Stimulated activated CD8-positive, alpha-beta memory T cell treated with anti-CD3 and anti-CD28 coated beads, Interleukin-2, amount 100 ng/mL, for 1 hour (primary cell): ENCODE measurements at regions not wholly inside any gene's neighbourhood (a gene's known extent, or its start where the extent isn't known, plus 50 kb on each side); places are given as distances from the start of the nearest gene placed in this dataset.
"Not testable (repeated sequence)": the region's sequence is repeated elsewhere in the genome, so short reads cannot be mapped to it uniquely, and the experiment has no call there.

Experiments used
- DNase-seq, 2 donors: peaks; one replicate each; pipeline ENCODE4 v3.0.0-alpha.2; 2020; ENCODE audit warnings: low read depth in 2 of 2

DNA sequence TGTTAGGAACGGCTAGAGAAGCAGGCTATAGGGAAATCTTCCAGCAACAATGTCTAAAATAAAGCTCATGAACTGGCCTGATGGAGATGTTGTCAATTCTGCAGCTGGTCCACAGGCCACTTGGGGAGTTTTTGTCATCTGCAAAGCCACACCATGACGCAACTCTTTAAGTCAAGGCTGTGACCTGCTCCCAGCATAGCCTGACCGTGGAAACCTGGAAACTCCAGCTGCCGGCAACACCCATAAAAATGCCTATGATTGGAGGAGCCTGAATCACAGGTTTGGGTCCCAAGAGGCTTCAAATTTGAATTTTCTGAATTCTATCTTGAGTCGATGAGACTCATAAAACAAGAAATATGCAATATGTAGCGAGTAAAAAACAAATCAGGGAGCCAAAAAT is 969.2 kb upstream of the PRKX start:
- no peak for DNase-seq

DNA sequence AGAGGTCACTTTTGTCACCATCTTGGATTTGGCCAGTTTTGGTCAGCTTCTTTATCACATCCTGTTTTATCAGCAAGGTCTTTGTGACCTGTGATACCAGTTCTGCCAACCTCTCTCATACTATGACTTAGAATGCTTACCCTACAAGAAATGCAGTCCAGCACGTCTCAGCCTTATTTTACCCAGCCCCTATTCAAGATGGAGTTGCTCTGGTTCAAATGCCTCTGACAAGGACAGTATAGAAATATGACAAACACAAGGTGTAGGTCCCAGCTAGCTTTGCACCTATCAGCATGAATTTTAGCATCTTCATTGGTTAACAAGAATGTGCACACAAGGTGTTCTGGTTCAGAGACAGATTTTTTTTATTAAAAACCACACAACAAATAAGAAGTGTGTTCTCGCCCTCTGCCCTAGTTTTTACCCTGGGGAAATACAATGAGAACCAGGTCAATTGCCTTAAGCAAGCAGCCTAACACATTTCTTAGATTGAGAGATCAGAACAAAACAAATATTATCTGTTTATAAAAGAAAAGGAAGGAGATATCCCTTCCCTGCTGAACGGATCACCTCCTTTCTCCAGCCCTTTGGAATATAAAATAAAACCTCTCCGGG is 962.3 kb upstream of the PRKX start:
- DNase-seq = no peak

DNA sequence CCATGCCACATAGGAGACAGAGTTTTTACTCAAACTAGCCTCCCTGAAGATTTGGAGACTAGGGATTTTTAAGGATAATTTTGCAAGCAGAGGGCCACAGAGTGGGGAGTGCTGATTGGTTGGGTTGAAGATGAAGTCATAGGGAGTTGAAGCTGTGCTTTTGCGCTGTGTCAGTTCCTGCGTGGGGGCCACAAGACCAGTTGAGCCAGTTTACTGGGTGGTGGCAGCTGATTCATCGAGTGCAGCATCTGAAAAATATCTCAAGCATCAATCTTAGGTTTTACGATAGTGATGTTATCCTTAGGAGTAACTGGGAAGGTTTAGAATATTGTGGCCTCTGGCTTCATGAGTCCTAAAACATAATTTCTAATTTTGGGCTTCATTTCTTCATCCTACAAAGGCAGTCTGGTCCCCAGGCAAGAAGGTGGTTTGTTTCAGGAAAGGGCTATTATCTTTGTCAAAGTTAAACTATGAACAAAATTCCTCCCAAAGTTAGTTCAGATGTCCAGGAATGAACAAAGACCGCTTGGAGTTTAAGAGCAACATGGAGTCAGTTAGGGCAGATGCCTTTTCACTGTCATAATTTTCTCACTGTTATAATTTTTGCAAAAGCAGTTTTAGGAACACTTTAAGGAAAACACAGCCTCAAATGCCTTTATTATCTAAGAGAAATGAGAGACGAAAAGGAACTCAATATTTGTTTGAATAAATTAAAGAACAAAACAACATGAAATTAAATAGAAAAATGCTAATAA is 960.8 kb upstream of the PRKX start:
- no peak for DNase-seq

DNA sequence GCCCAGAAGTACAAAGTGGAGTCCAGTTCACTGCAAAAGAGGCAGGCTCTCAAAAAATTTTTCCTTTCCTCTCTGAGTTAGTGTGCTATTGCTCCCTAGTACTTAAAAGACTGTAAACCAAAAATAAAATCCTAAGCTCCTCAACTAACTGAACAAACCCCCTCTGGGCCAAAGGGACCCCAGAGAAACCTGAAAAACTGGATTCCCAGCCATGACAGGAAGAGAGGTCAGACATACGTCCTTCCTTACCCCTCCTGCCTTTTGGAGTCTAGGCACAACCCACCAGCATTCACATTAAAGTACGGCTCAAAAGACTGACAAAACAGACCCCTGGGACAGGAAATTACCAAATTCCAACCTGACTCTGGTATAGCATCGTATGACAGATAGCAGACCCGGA is 957.9 kb upstream of the PRKX start:
- no peak for DNase-seq

DNA sequence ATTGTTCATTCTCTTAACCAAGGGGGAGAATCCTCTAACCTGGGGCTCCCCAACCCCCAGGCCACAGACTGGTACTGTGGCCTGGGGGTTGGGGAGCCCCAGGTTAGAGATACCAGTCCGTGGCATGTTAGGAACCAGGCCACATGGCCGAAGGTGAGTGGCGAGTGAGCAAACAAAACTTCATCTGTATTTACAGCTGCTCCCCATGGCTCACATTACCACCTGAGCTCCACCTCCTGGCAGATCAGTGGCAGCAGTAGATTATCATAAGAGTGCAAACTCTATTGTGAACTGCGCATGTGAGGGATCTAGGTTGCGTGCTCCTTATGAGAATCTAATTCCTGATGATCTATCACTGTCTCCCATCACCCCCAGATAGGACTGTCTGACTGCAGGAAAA is 957.2 kb upstream of the PRKX start:
- DNase-seq = no peak

DNA sequence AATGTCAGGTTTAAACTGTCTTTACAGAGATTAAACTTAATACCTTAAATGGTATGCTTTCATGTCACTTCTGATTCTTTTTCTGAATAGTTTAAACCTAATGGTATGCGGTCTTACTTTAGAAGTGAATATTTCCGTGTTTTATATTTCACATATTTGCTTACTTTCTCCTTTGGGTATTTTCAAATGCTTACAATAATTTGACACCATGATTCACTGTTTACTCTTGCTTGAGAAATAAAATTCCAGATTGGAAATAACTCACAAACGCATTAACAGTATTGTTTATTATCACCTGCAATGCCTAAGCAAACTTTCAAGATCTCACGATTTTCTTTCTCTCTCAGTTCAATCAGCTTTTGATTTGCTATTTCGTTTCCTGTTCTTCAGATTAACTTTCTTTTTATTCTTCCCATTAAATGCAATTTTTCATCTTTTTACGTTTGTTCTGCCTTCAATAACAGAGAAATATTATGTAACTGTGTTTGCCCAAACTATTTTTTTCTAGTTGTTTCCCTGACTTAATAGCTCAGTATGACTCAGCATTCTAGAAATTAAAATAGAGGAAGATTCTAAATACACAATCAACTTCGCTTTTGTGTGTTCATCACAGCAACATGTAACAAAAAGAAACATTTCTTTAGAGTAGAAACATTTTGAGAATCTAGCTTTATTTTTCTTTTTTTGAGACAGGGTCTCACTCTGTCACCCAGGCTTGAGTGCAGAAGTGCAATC is 955.5 kb upstream of the PRKX start:
- no peak for DNase-seq

DNA sequence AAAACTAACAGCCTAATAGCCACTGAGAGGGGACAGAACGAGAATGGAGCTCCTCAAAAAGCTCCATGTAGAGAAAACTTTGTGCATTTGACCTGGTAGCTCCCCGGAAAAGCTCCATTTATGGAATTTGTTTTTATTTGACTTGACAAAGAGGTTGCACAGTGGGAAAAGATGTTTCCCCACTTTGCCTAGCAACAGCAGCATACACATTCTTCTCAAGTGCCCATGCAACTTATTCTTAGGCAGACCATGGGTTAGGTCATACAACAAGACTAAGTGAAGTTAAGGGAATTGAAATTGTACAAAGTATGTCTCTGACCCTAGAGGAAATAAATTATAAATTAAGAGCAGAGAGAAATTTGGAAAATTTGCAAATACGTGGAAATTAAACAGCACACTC is 949.6 kb upstream of the PRKX start:
- DNase-seq = no peak

DNA sequence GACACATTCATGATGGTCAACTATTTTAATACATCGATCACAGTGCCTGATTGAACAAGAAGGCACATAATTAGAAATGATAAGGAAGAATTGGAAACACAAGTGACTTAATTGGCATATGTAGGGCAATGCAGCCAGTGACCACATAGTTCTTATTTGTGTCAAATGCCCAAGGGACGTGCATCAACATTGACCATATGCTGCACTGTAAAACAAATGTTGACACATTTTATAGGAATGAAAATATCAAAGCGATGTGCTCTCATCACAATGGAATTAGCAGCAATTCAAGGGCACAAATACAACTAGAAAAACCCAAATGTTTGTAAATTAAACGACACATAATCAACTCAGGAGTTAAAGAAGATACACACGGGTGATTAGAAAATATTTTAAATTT is 948.3 kb upstream of the PRKX start:
- DNase-seq = no peak

DNA sequence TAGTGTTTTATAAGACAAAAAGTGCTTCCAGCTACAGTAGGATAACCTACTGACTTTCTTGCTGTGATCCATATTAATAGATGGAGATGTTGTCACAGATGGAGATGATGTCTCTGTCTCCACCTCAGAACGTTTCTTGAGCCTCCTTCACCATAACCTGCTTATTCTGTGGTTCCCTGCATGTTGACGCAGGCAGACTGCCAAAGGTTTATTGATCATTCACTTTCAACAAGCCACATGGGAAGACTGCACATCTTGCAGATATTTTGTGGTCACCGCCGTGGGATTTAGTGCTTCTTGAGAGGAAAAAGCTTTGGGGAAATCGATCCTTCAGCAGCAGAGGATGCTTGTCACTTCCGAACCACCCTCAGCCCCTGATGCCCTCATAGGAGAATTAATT is 943.0 kb upstream of the PRKX start:
- no peak for DNase-seq

DNA sequence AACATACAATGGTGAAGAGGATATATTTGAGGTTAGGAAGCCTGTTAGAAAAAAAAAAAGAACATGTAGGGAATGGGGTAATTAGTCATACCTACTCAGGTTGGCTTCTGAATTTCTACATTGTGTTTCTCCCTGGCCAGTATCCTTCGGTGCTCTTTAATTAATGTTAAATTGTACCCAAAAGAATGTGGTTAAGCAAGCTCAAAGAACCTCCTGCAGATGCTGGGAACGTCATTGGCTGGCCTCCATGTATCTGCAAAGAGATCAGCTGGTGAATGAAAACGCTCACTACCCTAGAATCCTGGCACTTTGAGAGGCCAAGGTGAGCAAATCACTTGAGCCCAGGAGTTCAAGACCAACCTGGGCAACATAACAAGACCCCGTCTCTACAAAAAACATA is 942.3 kb upstream of the PRKX start:
- DNase-seq = no peak

DNA sequence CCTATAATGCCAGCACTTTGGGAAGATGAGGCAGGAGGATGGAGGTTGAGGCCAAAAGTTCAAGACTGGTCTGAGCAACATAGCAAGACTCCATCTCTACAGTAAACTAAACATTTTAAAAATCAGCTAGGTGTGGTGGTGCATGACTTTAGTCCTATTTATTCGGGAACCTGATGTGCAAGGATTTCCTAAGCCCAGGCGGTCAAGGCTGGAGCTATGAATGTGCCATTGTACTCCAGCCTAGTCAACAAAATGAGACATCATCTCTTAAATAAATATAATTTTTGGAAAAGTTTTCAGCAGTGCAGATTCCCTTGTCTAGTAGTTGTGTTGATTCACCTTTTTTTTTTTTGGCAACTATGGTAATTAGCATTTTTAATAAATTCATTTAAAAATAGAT is 928.7 kb upstream of the PRKX start:
- no peak for DNase-seq

DNA sequence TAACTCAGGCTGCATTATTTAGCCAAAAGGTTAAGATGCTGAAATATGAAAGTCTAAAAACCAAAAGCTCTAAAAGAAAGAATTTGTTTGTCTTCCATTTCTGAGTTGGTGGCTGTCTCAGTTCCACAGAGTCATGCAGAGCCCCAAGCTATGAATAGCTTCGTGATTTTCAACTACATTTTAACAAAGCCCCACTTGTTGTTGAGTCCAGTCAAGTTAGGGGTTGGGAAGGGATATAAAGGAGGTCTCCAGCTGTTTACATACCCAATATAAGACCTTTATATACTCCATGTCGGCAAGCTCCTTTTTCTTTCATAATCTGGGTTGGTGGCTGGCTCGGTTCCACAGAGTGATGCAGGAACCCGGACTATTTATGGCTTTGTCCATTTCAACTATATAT is 924.6 kb upstream of the PRKX start:
- no peak for DNase-seq

DNA sequence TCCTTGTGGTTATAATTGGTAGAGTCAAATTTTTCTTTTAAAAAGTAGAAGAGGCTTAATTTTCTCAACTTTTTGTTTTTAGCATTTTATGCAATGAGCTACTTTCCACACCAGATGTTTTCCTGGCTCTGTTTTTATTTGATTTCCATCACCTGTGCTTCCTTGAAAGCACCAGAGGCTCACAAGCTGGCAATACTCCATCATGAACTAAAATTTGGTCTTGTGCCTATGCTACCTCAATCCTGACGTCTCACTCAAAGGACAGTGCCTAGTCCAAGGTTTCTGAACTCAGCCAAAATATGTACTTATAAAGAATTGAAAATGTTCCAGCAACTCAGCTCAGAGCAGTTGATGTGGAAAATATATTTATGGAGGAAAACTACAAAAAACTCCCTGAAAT is 914.0 kb upstream of the PRKX start:
- no peak for DNase-seq

DNA sequence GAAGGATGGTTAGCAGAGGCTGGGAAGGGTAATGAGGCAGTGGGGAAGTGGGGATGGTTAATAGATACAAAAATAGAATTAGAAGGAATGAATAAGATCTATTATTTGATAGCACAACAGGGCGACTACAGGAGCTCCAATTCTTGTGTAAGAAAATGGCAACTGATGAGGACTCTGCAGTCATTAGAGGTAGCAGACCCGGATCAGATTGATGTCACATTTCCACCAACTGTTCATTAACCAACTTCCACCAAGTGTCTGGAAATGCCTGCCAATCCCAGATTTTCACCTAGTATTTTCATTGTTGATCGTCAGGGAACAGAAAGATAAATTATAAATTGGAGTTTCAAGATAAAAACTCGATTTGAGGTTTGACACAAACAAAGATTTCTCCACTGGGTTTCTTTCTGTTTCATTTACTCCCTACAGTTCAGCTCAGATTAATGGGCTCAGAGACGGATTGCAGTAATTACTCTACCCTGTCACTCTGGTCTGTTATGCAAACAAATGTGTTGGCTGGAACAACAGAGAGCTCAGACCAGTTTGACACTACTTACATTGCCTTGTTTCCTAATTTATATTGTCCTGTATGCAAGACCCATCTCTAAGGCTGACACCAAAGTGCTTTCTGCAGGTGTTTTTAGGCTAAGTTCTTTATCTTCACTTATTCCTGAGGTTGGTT is 909.2 kb upstream of the PRKX start:
- DNase-seq = no peak

DNA sequence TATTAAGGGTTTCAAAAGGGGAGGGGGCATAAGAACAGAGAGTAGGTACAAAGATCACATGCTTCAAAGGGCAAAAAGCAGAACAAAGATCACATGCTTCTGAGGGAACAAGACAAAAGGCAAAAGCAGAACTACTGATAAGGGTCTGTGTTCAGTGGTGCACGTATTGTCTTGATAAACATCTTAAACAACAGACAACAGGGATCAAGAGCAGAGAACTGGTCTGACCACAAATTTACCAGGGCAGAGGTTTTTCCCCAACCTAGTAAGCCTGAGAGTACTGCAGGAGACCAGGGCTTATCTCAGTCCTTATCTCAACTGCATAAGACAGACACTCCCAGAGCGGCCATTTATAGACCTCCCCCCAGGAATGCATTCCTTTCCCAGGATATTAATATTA is 900.2 kb upstream of the PRKX start:
- not testable (repeated sequence) for DNase-seq

DNA sequence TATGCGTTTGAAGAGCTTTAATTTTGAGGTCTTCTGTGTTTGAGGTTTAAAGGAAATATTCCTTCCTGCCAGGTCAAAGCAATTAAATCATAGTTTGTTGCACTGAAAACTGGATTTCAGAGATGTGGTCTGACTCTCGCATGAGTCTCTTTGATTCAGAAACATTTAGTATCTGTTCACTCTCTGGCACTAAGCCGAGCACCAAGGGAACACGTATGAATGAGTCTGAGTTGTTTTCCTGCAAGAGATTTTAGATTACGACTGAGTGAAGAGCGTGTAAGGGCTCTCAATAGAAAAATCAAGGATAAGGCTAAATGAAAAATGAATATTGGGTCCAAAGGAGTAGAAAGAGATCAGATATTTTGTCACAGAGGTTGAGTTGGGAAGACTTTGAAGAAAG is 875.4 kb upstream of the PRKX start:
- DNase-seq = no peak

DNA sequence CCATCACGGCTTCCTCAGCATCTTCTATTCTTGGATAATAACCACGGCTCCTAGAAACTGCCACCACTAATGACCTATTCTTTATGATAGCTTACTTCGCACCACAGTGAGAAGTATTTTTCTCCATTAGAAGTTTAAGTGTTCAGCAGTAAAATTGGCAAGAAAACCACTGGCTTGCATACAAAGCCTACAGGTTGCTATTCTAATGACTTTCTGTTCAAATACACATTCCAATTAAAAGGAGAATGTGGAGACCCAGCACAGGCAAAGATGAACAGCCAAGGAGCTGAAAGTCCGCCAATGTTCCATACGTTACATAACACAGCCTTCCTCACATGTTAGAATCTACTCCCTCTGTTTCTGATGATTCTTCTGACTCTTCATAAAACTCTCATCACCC is 875.0 kb upstream of the PRKX start:
- DNase-seq = no peak

DNA sequence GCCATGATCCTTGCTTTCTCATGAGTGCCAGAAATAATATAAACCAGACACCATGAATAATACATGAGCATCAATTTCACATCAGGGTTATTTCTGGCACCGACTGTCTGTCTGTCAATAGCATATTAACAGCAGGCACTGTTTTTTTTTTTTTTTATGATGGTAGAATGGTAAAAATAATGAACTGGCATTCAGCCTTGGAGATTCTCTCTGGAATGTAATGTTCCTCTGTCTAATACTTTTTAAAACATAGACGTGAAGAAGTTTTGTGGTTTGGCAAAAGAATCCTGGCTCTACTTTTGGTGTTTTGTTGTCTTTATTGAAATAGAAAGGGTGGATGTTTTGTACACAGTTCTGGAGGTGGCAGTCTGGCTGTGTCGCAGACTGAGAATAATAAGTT is 874.6 kb upstream of the PRKX start:
- no peak for DNase-seq

DNA sequence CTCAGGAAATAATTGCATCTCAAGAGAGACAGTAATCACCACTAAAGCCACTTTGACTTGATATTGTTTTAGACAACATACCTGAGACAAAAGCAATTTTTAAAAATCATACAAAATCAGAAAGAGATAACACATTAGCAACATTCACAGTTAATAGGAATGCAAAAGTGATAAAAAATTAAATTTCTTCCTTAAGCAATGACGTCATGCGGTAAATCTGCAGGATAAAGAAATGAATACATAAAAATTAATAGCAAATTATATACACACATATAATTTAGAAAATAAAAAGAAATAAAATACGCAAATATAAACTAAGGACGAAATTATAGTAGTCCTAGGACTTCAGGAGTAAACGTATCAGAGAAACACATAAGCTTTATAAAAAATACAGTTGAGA is 866.5 kb upstream of the PRKX start:
- no peak for DNase-seq

DNA sequence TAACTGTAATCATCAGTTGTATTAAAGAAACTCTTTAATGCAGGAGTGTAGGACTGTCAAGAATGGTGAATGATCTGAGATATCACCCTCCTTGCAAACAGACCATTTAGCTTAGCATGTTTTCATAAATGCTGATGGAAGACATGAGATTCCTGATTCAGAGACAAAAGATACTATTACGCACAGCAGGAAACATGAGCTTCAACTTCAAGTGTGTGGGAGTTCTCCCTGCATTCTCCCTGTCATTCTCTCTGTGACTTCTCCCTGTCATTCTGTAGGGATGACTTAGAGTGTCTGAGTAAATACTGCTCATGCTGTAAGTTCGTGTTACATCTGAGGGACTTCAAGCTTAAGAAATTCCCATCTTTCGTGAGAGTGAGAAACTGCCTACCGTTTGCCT is 866.0 kb upstream of the PRKX start:
- DNase-seq = no peak

DNA sequence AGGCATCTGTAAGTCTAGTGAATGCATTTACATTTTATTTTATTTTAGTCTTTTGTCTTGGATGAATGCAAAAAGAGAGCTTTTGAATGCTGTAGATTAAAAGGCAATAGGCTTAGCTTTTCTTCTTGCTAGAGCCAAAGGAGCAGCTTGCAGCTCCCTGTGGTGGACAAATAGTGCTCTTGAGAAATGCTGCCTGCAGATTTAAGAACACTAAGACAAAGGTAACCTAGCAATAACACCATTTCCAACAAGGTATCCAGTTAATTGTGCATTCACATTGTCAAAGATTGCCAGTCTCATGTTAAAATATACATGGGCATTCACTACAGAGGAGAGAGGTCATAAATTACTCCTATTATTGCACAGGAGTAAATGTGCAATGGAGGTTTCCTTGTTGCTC is 859.2 kb upstream of the PRKX start:
- no peak for DNase-seq

DNA sequence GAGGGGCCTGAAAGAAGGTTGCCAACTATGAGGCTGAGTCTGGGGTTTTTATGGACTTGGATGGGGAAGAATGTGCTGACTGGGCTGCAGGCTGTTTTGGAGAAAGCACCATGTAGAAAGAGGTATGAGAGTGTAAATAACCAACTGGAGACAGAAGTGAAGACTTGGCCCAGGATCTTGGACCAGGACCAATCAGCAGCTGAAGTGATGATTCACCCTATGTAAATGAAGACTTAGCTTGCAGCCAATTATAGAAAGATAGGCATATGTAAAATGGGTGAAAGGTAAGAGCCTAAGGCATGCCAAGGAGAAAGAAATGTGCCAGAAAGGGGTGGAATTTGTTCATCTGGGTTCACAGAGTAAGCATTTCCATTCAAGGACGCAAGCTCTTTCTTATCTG is 856.7 kb upstream of the PRKX start:
- no peak for DNase-seq

DNA sequence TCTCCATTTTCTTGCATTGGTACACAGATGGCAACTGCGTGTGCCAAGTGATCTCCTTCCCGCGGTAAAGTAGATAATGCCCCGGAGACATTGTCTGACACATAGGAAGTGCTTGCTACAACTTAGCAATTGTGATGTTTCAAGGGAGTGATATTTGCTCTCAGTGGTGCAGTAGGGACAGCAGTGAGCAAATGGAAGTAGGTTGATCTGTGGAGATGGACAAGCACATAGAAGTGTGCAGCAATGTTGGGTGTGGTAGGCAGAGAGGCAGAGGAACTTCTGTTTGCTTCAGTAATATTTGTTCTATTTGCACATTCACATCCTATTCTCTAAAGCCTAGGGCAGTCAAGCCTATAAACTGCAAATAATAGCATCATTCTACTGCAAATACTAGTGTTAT is 846.7 kb upstream of the PRKX start:
- no peak for DNase-seq
